OCI-LY1 (cell line): ENCODE measurements at regions not wholly inside any gene's neighbourhood (a gene's known extent, or its start where the extent isn't known, plus 50 kb on each side); places are given as distances from the start of the nearest gene placed in this dataset.
"Not testable (repeated sequence)": the region's sequence is repeated elsewhere in the genome, so short reads cannot be mapped to it uniquely, and the experiment has no call there.

Experiments
- CTCF ChIP-seq: fragments of 200-600 bp; sonication (generic), shearing (Covaris generic); IDR thresholded peaks from 2 replicates; pipeline ENCODE4 v1.5.1; 2017; ENCODE audit warnings: mild to moderate bottlenecking, antibody characterized with exemption, low read length, moderate library complexity, mixed read lengths
- EZH2 ChIP-seq: fragments of 200-600 bp; sonication (generic), shearing (Covaris generic); IDR thresholded peaks from 2 replicates; pipeline ENCODE4 v1.8.0; 2017; ENCODE audit warnings: borderline replicate concordance, mixed run types, mild to moderate bottlenecking, antibody characterized with exemption, low read length, moderate library complexity, mixed read lengths

GRCh38 chr1:190943722-190944121, 466.1 kb upstream of the BRINP3 start:
- TF ChIP-seq EZH2, CTCF: not testable (repeated sequence)
